GM12891 (cell line): ENCODE measurements at regions not wholly inside any gene's neighbourhood (a gene's known extent, or its start where the extent isn't known, plus 50 kb on each side); places are given as distances from the start of the nearest gene placed in this dataset.

Source experiments
- PAX5 ChIP-seq: IDR thresholded peaks from 2 replicates; pipeline ENCODE4 v1.6.1; 2011; ENCODE audit warnings: low read length, moderate library complexity, mild to moderate bottlenecking; ENCODE audit not compliant: insufficient read depth, severe bottlenecking
- POLR2A ChIP-seq: IDR thresholded peaks from 2 replicates; pipeline ENCODE4 v1.6.1; 2011; ENCODE audit warnings: low read depth, low read length, control low read depth
- POLR2AphosphoS5 ChIP-seq: IDR thresholded peaks from 2 replicates; pipeline ENCODE4 v1.6.1; 2011; ENCODE audit warnings: low read depth, low read length, control low read depth
- POU2F2 ChIP-seq: IDR thresholded peaks from 2 replicates; pipeline ENCODE4 v1.6.1; 2011; ENCODE audit warnings: low read depth, mild to moderate bottlenecking, control low read depth, low read length, moderate library complexity
- SPI1 ChIP-seq: IDR thresholded peaks from 2 replicates; pipeline ENCODE4 v1.6.1; 2011; ENCODE audit warnings: low read depth, low read length, control low read depth
- TAF1 ChIP-seq: IDR thresholded peaks from 2 replicates; pipeline ENCODE4 v1.6.1; 2011; ENCODE audit warnings: low read depth, low read length, control low read depth

DNA sequence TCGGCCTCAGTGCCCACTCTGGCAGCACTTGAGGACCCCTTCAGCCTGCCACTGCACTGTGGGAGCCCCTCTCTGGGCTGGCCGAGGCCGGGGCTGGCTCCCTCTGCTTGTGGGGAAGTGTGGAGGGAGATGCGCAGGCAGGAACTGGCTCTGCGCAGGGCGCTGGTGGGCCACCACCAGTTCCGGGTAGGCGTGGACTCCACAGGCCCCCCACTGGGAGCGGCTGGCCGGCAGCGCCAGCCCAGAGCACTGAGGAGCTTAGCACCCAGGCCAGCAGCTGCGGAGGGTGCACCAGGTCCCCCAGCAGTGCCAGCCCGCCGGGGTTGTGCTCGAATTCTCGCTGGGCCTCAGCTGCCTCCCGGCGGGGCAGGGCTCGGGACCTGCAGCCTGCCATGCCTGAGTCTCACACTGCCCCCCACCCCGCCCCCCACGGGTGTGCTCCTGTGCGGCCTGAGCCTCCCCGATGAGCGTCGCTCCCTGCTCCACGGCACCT lies 216.9 kb upstream of the TACR3 start:
- TF ChIP-seq POLR2A (no peak), POLR2AphosphoS5 (no peak), TAF1 (no peak), PAX5 (no peak), SPI1 (no peak), POU2F2 (no peak)
